BE2C (cell line): ENCODE measurements at regions not wholly inside any gene's neighbourhood (a gene's known extent, or its start where the extent isn't known, plus 50 kb on each side); places are given as distances from the start of the nearest gene placed in this dataset.

Experiments used
- DNase-seq: peaks from one replicate; pipeline ENCODE4 v3.0.0-alpha.2; 2020
- H3K27me3 ChIP-seq: fragments of 250-450 bp; sonication (Bioruptor Pico); 2 replicates; pipeline ENCODE4 v1.5.1; 2020; ENCODE audit warnings: mild to moderate bottlenecking
- H3K36me3 ChIP-seq: fragments of 250-450 bp; sonication (Bioruptor Pico); 2 replicates; pipeline ENCODE4 v1.5.1; 2020; ENCODE audit warnings: mild to moderate bottlenecking
- H3K4me1 ChIP-seq: fragments of 250-450 bp; sonication (Bioruptor Pico); 2 replicates; pipeline ENCODE4 v1.5.1; 2020
- H3K4me3 ChIP-seq: 2 replicates; pipeline ENCODE4 v1.5.1; 2011; ENCODE audit warnings: low read depth, low read length
- H3K9me3 ChIP-seq: fragments of 250-450 bp; sonication (Bioruptor Pico); 2 replicates; pipeline ENCODE4 v1.5.1; 2020
- TF ChIP-seq, protein P1 (sequence below): IDR thresholded peaks from 2 replicates; pipeline ENCODE4 v1.5.1; 2012; ENCODE audit warnings: mild to moderate bottlenecking, low read depth, low read length

DNA sequence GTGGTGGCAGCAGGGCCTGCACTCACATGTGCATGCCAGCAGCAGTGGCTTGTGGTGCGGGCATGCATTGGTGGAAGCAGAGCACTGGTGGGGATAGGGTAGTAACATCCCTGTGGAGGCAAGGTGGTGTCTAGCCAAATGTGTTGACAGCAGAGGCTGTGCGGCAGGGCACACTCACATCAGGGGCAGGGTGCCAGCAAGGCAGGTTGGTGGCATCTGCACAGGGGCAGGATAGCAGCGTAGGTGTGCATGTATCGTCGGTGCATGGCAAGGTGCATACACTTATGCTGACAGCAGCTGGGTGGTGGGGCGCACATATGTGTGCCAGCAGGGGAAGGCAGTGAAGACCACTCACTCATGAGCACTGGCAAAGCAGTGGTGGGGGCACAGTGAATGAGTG lies 211.5 kb upstream of the CSNK1A1L start:
- H3K27me3 ChIP-seq = no peaks in the 10 kb centered on the region
- DNase-seq = no peak
- H3K4me3 ChIP-seq = no peak overlapping the region
- H3K36me3 ChIP-seq = no peaks in the 10 kb centered on the region
- no peaks in the 10 kb centered on the region for H3K4me1 ChIP-seq
- H3K9me3 ChIP-seq = no peaks in the 10 kb centered on the region
- TF ChIP-seq, protein P1, sequence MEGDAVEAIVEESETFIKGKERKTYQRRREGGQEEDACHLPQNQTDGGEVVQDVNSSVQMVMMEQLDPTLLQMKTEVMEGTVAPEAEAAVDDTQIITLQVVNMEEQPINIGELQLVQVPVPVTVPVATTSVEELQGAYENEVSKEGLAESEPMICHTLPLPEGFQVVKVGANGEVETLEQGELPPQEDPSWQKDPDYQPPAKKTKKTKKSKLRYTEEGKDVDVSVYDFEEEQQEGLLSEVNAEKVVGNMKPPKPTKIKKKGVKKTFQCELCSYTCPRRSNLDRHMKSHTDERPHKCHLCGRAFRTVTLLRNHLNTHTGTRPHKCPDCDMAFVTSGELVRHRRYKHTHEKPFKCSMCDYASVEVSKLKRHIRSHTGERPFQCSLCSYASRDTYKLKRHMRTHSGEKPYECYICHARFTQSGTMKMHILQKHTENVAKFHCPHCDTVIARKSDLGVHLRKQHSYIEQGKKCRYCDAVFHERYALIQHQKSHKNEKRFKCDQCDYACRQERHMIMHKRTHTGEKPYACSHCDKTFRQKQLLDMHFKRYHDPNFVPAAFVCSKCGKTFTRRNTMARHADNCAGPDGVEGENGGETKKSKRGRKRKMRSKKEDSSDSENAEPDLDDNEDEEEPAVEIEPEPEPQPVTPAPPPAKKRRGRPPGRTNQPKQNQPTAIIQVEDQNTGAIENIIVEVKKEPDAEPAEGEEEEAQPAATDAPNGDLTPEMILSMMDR = no peak

GRCh38 chr13:37313372-37313771 lies 207.9 kb upstream of the CSNK1A1L start:
- Histone ChIP-seq H3K4me3 (no peak overlapping the region), H3K9me3 (no peaks in the 10 kb centered on the region), H3K4me1 (no peaks in the 10 kb centered on the region), H3K27me3 (no peaks in the 10 kb centered on the region), H3K36me3 (no peaks in the 10 kb centered on the region)
- no peak for DNase-seq
- TF ChIP-seq, protein P1 = no peak

DNA sequence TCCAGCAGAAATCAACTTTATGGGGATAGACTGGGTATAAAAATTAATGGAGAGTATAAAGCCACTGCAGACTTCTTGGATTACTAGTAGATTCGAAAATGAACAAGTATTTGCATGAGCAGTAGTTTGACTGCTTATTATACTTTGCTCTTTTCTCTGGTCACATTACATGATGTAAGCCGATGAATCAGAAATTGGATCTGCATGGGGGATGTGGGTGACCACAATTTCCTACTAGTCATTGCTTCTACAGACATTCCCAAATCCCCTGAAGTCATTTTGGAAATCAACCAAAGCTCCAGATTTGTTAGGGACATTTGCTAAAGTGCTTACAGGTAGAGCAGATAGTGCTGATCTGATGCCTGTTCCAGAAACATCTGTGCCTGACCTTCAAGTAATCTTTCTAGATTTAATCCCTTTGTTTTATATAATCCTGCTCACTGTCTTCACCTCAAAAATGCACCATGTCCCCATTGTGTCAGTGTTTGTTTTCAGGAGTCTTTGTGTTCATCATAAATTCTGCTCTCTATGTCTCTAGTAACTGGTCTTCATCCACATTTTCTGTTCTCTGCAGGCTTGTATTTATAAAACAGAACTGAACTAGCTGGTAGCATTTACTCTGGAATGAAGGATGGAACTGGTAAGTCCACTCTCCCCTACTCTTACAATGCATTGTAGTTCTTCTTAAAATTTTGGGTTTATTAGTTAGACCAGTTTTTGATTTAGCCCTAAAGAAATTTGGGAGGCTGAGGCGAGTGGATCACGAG lies 201.5 kb upstream of the CSNK1A1L start:
- DNase-seq = no peak
- TF ChIP-seq, protein P1 = no peak
- Histone ChIP-seq H3K27me3 (no peaks in the 10 kb centered on the region), H3K9me3 (no peaks in the 10 kb centered on the region), H3K4me3 (no peak overlapping the region), H3K36me3 (no peaks in the 10 kb centered on the region), H3K4me1 (no peaks in the 10 kb centered on the region)

- DNase-seq = no peak
- no peak overlapping the region for H3K4me3 ChIP-seq
- TF ChIP-seq, protein P1 = no peak
- no peaks in the 10 kb centered on the region for H3K27me3 ChIP-seq
- no peaks in the 10 kb centered on the region for H3K36me3 ChIP-seq
- no peaks in the 10 kb centered on the region for H3K4me1 ChIP-seq
- H3K9me3 ChIP-seq = no peaks in the 10 kb centered on the region
These were observed 198.1 kb upstream of the CSNK1A1L start for GRCh38 chr13:37303606-37304005.

DNA sequence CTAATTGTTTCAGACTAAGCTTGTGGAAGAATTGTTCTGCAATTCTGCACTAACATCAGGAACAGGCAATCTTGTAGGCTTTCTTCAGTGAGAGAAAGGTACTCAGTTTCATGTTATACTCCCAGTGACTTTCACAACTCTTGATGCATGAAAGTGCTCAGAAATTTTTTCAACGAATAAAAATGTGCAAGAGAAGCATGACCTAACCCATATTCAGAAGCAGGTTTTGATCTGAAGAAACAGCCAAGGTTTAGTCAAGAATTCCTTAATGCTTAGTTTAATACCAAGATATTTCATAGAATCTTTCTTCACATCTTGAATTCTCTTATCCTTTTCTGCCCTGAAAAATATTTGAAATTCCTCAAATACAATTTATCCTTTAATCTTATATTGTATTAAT lies 197.2 kb upstream of the CSNK1A1L start:
- Histone ChIP-seq H3K36me3 (no peaks in the 10 kb centered on the region), H3K4me3 (no peak overlapping the region), H3K9me3 (no peaks in the 10 kb centered on the region), H3K27me3 (no peaks in the 10 kb centered on the region), H3K4me1 (no peaks in the 10 kb centered on the region)
- TF ChIP-seq, protein P1 = no peak
- no peak for DNase-seq

DNA sequence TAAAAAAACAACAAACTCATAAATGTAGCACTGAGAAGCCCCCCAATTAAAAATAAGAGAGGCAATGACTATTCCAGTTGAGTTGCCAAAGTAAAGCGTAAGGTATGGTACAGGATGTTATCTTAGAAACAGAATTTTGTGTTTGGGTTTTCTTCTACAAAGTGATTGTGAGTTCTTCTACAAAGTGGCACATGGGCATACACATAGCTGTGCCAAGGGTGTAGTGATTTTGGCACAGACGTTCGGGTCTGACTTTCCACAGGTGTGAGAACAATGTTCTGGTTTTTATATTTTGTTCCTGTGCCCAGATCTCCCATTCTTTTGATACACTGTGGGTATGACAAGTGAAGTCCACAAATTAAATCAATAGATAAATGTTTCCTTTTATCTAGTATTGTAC lies 190.1 kb upstream of the CSNK1A1L start:
- no peak for DNase-seq
- 0 out of 2 replicates have a peak, but pooled peaks cover 3% of the 10 kb centered on the region for H3K27me3 ChIP-seq
- no peaks in the 10 kb centered on the region for H3K4me1 ChIP-seq
- H3K9me3 ChIP-seq = no peaks in the 10 kb centered on the region
- TF ChIP-seq, protein P1 = no peak
- no peak overlapping the region for H3K4me3 ChIP-seq
- no peaks in the 10 kb centered on the region for H3K36me3 ChIP-seq
